Kidney epithelial cell (primary cell): ENCODE measurements at regions not wholly inside any gene's neighbourhood (a gene's known extent, or its start where the extent isn't known, plus 50 kb on each side); places are given as distances from the start of the nearest gene placed in this dataset.
A peak's percentile ranks its signal among the peaks of the same experiment; 100 is the strongest.

ENCODE experiments used
- DNase-seq: peaks from one replicate; pipeline ENCODE4 v3.0.0-alpha.2; 2010; ENCODE audit warnings: low read depth
- H3K27me3 ChIP-seq: 2 replicates; pipeline ENCODE4 v1.6.0; 2011; ENCODE audit warnings: low read length; ENCODE audit not compliant: control insufficient read depth, insufficient read depth
- H3K36me3 ChIP-seq: 2 replicates; pipeline ENCODE4 v1.5.1; 2011; ENCODE audit warnings: low read length; ENCODE audit not compliant: control insufficient read depth, insufficient read depth
- H3K4me3 ChIP-seq: 2 replicates; pipeline ENCODE4 v1.5.1; 2011; ENCODE audit warnings: low read depth, mild to moderate bottlenecking, control low read depth, low read length
- TF ChIP-seq, protein P1 (sequence below): IDR thresholded peaks from 2 replicates; pipeline ENCODE4 v1.5.1; 2011; ENCODE audit warnings: mild to moderate bottlenecking, moderate library complexity, low read length, control low read depth, inconsistent platforms; ENCODE audit not compliant: insufficient read depth, poor library complexity, severe bottlenecking

DNA sequence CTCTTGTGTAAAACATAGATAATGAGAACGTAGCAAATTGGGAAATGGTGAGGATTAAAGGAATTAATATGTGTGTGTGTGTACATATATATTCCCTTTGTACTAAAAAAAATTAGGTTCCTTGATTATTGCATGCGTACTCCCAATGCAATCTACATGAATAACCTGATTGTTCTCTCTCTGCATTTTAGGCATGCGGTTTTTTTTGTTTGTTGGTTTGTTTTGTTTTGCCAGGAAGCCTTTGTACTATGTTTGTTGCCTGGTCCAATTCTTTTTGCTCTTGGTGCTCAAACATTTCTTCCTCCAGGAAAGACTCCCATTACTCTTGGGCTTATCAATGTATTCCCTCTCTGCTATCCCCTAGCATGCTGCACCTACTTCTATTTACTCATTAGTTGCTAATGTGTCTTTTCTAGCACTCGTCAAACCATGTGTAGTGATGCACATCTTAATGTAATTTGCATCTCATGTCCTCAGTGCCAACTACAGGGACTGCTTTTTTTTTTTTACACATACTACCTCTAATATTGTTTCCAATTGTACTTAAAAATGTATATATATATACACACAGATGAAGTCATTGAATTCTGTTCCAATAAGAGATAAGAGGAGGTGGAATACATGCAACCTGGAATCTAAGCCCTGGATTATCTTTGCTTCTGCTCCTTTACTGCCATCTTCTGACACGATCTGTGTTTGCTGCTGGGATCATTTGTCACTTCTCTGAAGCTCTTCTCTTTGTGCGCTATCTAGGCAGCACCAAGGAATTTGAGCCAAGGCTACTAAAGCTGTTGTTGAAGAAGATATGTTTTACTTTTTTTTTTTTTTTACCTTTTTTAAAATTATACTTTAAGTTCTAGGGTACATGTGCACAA, 197.2 kb upstream of the ANO3 start:
- no peak for DNase-seq
- Histone ChIP-seq H3K27me3 (no peaks in the 10 kb centered on the region), H3K36me3 (no peaks in the 10 kb centered on the region), H3K4me3 (no peak overlapping the region)
- TF ChIP-seq, protein P1, sequence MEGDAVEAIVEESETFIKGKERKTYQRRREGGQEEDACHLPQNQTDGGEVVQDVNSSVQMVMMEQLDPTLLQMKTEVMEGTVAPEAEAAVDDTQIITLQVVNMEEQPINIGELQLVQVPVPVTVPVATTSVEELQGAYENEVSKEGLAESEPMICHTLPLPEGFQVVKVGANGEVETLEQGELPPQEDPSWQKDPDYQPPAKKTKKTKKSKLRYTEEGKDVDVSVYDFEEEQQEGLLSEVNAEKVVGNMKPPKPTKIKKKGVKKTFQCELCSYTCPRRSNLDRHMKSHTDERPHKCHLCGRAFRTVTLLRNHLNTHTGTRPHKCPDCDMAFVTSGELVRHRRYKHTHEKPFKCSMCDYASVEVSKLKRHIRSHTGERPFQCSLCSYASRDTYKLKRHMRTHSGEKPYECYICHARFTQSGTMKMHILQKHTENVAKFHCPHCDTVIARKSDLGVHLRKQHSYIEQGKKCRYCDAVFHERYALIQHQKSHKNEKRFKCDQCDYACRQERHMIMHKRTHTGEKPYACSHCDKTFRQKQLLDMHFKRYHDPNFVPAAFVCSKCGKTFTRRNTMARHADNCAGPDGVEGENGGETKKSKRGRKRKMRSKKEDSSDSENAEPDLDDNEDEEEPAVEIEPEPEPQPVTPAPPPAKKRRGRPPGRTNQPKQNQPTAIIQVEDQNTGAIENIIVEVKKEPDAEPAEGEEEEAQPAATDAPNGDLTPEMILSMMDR = peak; percentile 48

DNA sequence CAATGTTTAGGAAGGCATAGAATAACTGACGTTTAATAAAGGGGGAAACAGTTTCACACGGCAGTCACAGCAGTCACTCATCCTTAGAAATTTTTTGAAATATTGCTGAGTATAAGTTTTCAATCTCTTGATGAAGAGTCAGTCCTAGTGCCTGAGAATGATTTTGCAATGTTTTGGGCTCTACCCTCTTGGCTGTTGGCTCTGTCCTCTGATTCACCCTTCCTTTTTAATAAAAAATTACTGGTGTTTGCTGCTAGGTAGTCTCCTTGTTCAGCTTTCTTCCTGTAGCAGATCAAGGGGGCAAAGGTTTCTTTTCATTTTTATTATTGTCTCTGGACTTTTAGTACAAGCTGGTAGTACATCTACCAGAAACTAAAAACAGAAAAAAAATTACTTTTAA, 194.3 kb upstream of the ANO3 start:
- Histone ChIP-seq H3K4me3 (no peak overlapping the region), H3K27me3 (no peaks in the 10 kb centered on the region), H3K36me3 (no peaks in the 10 kb centered on the region)
- DNase-seq = no peak
- TF ChIP-seq, protein P1 = no peak

DNA sequence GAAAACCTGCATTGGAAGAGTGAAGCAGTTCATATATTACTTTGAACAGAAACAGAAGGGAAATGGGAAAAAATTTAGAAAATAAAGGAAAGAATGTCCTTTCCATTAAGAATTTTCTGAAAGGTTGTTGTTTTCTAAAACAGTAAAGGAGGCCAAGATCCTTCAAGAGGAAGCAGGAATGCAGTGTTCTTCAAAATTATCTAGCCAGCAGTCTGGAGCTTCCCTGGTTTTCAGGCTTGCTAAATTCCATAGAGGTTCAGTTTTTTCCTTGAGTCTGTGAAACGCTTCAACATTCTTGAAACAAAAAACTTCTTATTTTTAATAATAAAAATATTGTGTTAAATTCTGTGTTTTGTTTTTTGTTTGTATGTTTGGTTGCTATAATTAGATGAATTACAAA, 189.0 kb upstream of the ANO3 start:
- Histone ChIP-seq H3K36me3 (no peaks in the 10 kb centered on the region), H3K27me3 (no peaks in the 10 kb centered on the region), H3K4me3 (no peak overlapping the region)
- TF ChIP-seq, protein P1 = no peak
- DNase-seq = no peak

DNA sequence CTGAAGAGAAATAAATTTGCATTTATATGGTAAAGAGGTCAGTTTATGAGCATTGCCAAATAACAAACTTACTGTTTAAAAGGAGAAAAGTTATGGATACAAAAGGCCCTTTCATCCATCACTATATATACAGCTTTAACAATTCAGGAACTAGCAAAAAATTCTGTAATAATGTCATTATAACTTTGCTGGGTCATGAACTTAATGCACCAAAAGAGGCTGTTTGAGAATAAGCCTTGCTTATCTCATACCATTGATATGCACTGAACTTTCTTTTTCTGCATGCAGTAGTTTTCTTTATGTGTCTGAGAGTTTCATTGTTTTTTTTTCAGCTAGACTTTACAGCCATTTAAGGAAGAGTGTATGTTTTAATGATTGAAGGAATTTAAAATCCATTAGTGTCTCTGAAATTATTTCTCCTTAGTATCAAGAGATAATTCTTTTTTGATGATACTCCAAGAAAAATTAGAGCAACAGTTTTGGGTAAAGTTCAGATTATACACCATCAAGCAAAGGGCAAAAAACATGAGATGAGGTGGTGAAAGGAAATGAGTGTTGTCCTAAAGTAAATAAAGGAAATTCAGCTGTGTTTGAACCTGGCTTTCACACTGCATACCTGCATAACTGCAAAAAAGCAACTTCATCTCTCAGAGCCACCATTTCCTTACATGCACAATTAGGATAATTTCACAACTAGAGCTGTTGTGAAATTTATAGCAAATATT, 188.2 kb upstream of the ANO3 start:
- TF ChIP-seq, protein P1 = no peak
- no peaks in the 10 kb centered on the region for H3K27me3 ChIP-seq
- H3K36me3 ChIP-seq = no peaks in the 10 kb centered on the region
- H3K4me3 ChIP-seq = no peak overlapping the region
- no peak for DNase-seq

DNA sequence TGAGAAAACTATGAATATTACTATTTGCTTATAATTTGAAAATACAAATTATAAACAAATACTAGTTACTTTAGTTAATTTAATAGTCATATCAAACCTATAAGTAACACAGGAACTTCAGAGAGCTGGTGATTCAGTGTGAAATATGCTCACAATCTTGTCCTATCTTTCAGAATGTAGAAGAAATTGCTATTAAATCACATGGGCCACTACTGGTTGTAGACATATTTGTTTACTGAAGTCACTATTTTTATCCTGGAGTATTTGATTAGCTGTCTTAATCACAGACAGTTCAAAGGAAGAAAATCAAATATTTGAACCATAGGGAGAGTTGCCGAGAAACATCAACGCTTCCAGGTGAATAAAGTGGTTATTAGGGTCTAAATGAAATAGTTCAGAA, 187.6 kb upstream of the ANO3 start:
- TF ChIP-seq, protein P1 = no peak
- no peak for DNase-seq
- no peaks in the 10 kb centered on the region for H3K27me3 ChIP-seq
- H3K36me3 ChIP-seq = no peaks in the 10 kb centered on the region
- no peak overlapping the region for H3K4me3 ChIP-seq
